ENCODE measurements at regions not wholly inside any gene's neighbourhood (a gene's known extent, or its start where the extent isn't known, plus 50 kb on each side); places are given as distances from the start of the nearest gene placed in this dataset.

- TF ChIP-seq GTF2F1 (IDR thresholded peaks at IDR 0.05; ENCODE audit: borderline replicate concordance, low read depth, low read length): no peak
- no peak for TF ChIP-seq EZH2 (IDR thresholded peaks at IDR 0.05; ENCODE audit: low read depth, low read length, severe bottlenecking)
- no peak for TF ChIP-seq CTBP2 (IDR thresholded peaks at IDR 0.05; ENCODE audit: borderline replicate concordance, insufficient read depth, insufficient read length, low read length)
- no peak for TF ChIP-seq POLR2A (IDR thresholded peaks at IDR 0.05; ENCODE audit: control extremely low read depth in 1 of 2, low read depth in 2 of 2, low read length in 2 of 2)
- no peak for TF ChIP-seq EP300 (IDR thresholded peaks at IDR 0.05; ENCODE audit: borderline replicate concordance in 1 of 2, low read depth in 2 of 2, low read length in 2 of 2)
- TF ChIP-seq SP1 (IDR thresholded peaks at IDR 0.05; ENCODE audit: low read depth, low read length): no peak
- no peak for TF ChIP-seq JUND (IDR thresholded peaks at IDR 0.05; ENCODE audit: low read length)
- no peak for TF ChIP-seq BRCA1 (IDR thresholded peaks at IDR 0.05; ENCODE audit: low read depth, low read length)
- TF ChIP-seq CTCF (IDR thresholded peaks at IDR 0.05; ENCODE audit: control extremely low read depth in 1 of 3, insufficient read depth in 1 of 3, low read depth in 1 of 3, low read length in 3 of 3): no peak
Measured at GRCh38 chr2:173511357-173511756, 156.7 kb downstream of the CDCA7 start.
